Keratinocyte (primary cell): ENCODE measurements at regions not wholly inside any gene's neighbourhood (a gene's known extent, or its start where the extent isn't known, plus 50 kb on each side); places are given as distances from the start of the nearest gene placed in this dataset.

Experiments
- DNase-seq: peaks from one replicate; pipeline ENCODE4 v3.0.0-alpha.2; 2011; ENCODE audit warnings: low read depth, missing footprints, low spot score
- FAIRE-seq: peaks from 2 replicates; lab custom pipeline; 2011; peaks lifted over from hg19 to GRCh38; lab: Jason Lieb, UNC
- H2AFZ ChIP-seq: 2 replicates; pipeline ENCODE4 v1.6.0; 2012; ENCODE audit warnings: low read length, control low read depth, inconsistent platforms; ENCODE audit not compliant: control insufficient read depth
- H3K27ac ChIP-seq: 2 replicates; pipeline ENCODE4 v1.5.1; 2011; ENCODE audit warnings: low read length; ENCODE audit not compliant: control insufficient read depth, insufficient read depth
- H3K27me3 ChIP-seq: 3 replicates; pipeline ENCODE4 v1.6.0; 2011; ENCODE audit warnings: low read length; ENCODE audit not compliant: control insufficient read depth, insufficient read depth; ENCODE audit errors: extremely low read depth
- H3K36me3 ChIP-seq, 2 experiments: 2 replicates in 1 of 2; 3 replicates in 1 of 2; pipeline ENCODE4 v1.5.1; 2011; ENCODE audit warnings: low read length in 2 of 2, mild to moderate bottlenecking in 1 of 2; ENCODE audit not compliant: control insufficient read depth in 2 of 2, insufficient read depth in 2 of 2; ENCODE audit errors: extremely low read depth in 1 of 2
- H3K4me1 ChIP-seq: 3 replicates; pipeline ENCODE4 v1.5.1; 2011; ENCODE audit warnings: low read length; ENCODE audit not compliant: control insufficient read depth, insufficient read depth; ENCODE audit errors: extremely low read depth
- H3K4me2 ChIP-seq: 3 replicates; pipeline ENCODE4 v1.6.0; 2011; ENCODE audit warnings: low read depth, low read length; ENCODE audit not compliant: control insufficient read depth, insufficient read depth; ENCODE audit errors: extremely low read depth
- H3K4me3 ChIP-seq, 3 experiments: fragments of 200-600 bp in 1 of 3; sonication (generic) in 1 of 3; 2 replicates in 2 of 3; 3 replicates in 1 of 3; pipeline ENCODE4 v1.5.1; 2011 to 2016; ENCODE audit warnings: low read length in 3 of 3, mild to moderate bottlenecking in 3 of 3, control low read depth in 2 of 3, inconsistent platforms in 1 of 3, low read depth in 1 of 3, mixed read lengths in 1 of 3, mixed run types in 1 of 3, moderate library complexity in 1 of 3; ENCODE audit not compliant: control insufficient read depth in 2 of 3, insufficient read depth in 2 of 3; ENCODE audit errors: extremely low read depth in 1 of 3
- H3K79me2 ChIP-seq: 2 replicates; pipeline ENCODE4 v1.6.0; 2012; ENCODE audit warnings: low read length; ENCODE audit not compliant: control insufficient read depth, insufficient read depth
- H3K9ac ChIP-seq: 3 replicates; pipeline ENCODE4 v1.6.0; 2011; ENCODE audit warnings: low read length; ENCODE audit not compliant: control insufficient read depth, insufficient read depth; ENCODE audit errors: extremely low read depth
- H3K9me1 ChIP-seq: 3 replicates; pipeline ENCODE4 v1.6.0; 2011; ENCODE audit warnings: low read length; ENCODE audit not compliant: control insufficient read depth, insufficient read depth; ENCODE audit errors: extremely low read depth
- H3K9me3 ChIP-seq: 2 replicates; pipeline ENCODE4 v1.5.1; 2012; ENCODE audit warnings: low read depth, low read length; ENCODE audit not compliant: control insufficient read depth
- H4K20me1 ChIP-seq: 3 replicates; pipeline ENCODE4 v1.6.0; 2011; ENCODE audit warnings: low read length; ENCODE audit not compliant: control insufficient read depth, insufficient read depth; ENCODE audit errors: extremely low read depth
- CTCF ChIP-seq, 3 experiments: IDR thresholded peaks in 1 of 3; conservative IDR thresholded peaks in 1 of 3; optimal IDR thresholded peaks in 1 of 3; 2 replicates in 2 of 3; 3 replicates in 1 of 3; pipeline versions ENCODE3 to v1.5.1; 2011; ENCODE audit warnings: low read length in 3 of 3, mild to moderate bottlenecking in 3 of 3, moderate library complexity in 2 of 3, control low read depth in 1 of 3, inconsistent platforms in 1 of 3; ENCODE audit not compliant: insufficient read depth in 2 of 3; ENCODE audit errors: extremely low read depth in 1 of 3
- EZH2 ChIP-seq: IDR thresholded peaks from one replicate; pipeline ENCODE4 v1.6.1; 2012; ENCODE audit warnings: inconsistent platforms, mild to moderate bottlenecking, low read length, moderate library complexity
- dilution Hi-C: fragments of 300-500 bp; cut with MboI; formaldehyde crosslinking; loops from one replicate; pipeline ENCODE4 v1.7.0; 2020; ENCODE audit warnings: low sequenced_read_pairs; ENCODE audit not compliant: extremely low pct_ligation_motif_present

GRCh38 chrX:8048466-8048865 lies 121.3 kb upstream of the PNPLA4 start:
- dilution Hi-C loops: no loop called here
- no peak overlapping the region for H3K27ac ChIP-seq
- no peaks in the 10 kb centered on the region for H3K36me3 ChIP-seq
- FAIRE-seq (no peak), DNase-seq (no peak)
- no peaks in the 10 kb centered on the region for H3K27me3 ChIP-seq
- H3K4me3 ChIP-seq: no peak overlapping the region
- H2AFZ ChIP-seq: no peak overlapping the region
- TF ChIP-seq CTCF (optimal IDR thresholded peaks at IDR 0.05 in 1 of 3, IDR thresholded peaks at IDR 0.05 in 1 of 3, conservative IDR thresholded peaks at IDR 0.05 in 1 of 3; ENCODE audit: extremely low read depth in 1 of 3, insufficient read depth in 2 of 3, low read length in 3 of 3): no peak
- no peak for TF ChIP-seq EZH2
- H3K4me1 ChIP-seq: peaks cover 7% of the 10 kb centered on the region
- H3K9me3 ChIP-seq: no peaks in the 10 kb centered on the region
- H4K20me1 ChIP-seq: no peaks in the 10 kb centered on the region
- no peaks in the 10 kb centered on the region for H3K9me1 ChIP-seq
- H3K79me2 ChIP-seq: no peaks in the 10 kb centered on the region
- H3K9ac ChIP-seq: no peak overlapping the region
- no peak overlapping the region for H3K4me2 ChIP-seq

DNA sequence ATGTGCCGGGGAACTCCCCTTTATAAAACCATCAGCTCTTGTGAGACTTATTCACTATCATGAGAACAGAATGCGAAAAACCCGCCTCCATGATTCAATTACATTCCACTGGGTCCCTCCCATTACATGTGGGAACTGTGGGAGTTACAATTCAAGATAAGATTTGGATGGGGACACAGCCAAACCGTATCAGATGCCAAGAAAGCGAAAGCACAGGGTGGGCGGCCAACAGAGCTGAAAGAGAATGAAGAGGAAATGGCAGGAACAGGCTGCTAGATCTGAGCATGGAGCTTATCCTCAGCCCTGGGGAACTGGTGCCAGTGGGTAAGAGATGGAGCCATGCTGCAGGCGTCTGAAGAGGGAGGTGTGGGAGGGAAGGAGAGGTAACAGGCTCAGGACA lies 117.7 kb upstream of the PNPLA4 start:
- Histone ChIP-seq H3K36me3 (no peaks in the 10 kb centered on the region), H3K9ac (no peak overlapping the region), H3K4me2 (no peak overlapping the region), H3K9me1 (no peaks in the 10 kb centered on the region), H3K79me2 (no peaks in the 10 kb centered on the region), H3K4me1 (peaks cover 15% of the 10 kb centered on the region), H3K27me3 (no peaks in the 10 kb centered on the region), H2AFZ (no peak overlapping the region), H3K9me3 (no peaks in the 10 kb centered on the region), H4K20me1 (no peaks in the 10 kb centered on the region), H3K4me3 (no peak overlapping the region), H3K27ac (no peak overlapping the region)
- no peak for FAIRE-seq
- TF ChIP-seq EZH2 (no peak), CTCF (optimal IDR thresholded peaks at IDR 0.05 in 1 of 3, IDR thresholded peaks at IDR 0.05 in 1 of 3, conservative IDR thresholded peaks at IDR 0.05 in 1 of 3; ENCODE audit: extremely low read depth in 1 of 3, insufficient read depth in 2 of 3, low read length in 3 of 3) (no peak)
- dilution Hi-C loops: no loop called here
- no peak for DNase-seq
